NCI-H526 (cell line): ENCODE measurements at regions not wholly inside any gene's neighbourhood (a gene's known extent, or its start where the extent isn't known, plus 50 kb on each side); places are given as distances from the start of the nearest gene placed in this dataset.
"Not testable (repeated sequence)": the region's sequence is repeated elsewhere in the genome, so short reads cannot be mapped to it uniquely, and the experiment has no call there.

Experiments used
- DNase-seq, 2 experiments: peaks; one replicate each; lab custom pipeline; 2025; lab: John Stamatoyannopoulos, UW

DNA sequence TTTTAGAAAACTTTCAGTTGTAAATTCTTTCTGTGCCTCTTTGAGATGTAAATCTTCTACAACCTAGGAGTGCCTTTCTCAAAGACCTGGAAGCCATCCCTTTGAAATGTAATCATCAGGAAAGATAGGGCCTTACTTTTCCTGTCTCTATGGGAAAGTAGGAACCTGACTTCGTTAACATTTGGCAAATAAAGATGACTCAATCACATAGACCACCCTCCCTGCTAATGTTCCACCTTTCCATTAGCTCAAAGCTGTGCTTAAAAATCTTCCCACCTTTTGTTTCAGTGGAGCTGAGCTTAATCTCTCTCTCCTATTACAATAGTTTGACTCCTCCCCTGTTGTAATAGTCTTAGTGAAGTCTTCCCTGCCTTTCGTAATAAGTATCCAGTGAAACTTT is 247.7 kb downstream of the OLFM4 start:
- DNase-seq: no peak

DNA sequence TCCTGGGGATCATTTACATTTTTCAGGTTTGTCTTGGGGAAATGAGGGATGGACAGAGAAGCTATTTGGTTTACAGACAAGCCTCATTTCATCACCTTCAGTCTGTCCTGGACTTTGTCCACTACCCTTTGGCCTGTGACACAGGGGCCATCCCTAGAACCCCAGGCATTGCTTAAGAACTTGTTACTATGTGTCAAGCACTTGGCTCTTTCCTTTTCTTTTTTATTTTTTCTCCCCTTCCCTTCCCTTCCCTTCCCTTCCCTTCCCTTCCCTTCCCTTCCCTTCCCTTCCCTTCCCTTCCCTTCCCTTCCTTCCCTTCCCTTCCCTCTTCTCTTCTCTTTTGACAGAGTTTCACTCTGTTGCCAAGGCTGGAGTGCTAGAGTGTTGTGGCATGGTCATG is 253.1 kb downstream of the OLFM4 start:
- no peak for DNase-seq

DNA sequence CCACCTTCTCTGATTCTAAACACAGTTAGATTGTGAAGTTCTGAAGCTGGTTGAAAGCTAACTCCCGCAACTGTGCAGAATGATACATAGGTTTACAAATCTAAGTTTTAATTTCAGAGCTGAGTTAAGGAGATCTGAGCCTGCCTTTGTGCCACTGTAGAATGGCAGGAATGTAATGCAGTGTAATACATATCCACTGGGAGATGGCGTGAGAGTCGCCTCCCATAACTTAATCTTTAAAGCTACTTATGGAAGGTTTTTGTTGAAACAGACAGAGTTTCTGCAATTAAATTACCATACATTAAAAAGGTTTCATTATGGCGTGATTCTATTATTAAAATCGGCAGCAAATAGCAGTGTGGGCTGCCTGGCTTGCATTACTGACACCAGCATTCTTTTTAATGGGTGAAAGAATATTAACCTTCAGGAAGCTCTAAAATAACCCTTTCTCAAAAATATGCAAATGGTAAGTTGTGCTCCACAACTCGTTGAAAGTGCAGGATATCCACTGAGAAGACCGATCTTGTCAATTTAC is 257.4 kb downstream of the OLFM4 start:
- no peak for DNase-seq

DNA sequence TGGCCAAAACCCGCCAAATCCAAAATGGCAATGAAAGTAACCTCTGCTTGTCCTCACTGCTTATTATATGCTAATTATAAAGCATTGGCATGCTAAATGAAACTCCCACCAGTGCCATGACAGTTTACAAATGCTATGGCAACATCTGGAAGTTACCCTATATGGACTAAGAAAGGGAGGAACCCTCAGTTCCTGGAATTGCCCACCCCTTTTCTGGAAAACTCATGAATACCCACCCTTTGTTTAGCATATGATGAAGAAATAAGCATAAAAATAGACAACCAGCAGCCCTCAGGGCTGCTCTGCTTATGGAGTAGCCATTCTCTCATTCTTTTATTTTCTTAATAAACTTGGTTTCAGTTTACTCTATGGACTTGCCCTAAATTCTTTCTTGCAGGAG is 269.8 kb downstream of the OLFM4 start:
- DNase-seq: no peak

DNA sequence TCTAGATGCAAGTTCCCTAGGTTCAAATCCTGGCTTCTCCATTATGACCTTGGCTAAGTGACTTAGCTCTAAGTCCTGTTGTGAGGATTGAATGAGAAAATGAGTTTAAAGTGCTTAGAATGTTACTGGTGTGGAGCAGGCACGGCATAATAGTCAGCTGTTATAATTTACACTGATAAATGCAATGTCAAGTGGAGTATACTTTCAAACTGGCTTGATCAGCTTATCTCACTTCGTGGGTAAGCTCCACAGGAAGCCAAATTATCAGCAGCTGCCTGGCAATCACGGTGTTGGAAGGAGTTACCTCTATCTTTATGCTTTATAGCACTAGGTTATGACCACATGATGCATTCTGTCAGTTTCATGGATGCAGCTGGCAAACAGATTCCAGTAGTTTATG is 272.8 kb downstream of the OLFM4 start:
- DNase-seq: no peak

DNA sequence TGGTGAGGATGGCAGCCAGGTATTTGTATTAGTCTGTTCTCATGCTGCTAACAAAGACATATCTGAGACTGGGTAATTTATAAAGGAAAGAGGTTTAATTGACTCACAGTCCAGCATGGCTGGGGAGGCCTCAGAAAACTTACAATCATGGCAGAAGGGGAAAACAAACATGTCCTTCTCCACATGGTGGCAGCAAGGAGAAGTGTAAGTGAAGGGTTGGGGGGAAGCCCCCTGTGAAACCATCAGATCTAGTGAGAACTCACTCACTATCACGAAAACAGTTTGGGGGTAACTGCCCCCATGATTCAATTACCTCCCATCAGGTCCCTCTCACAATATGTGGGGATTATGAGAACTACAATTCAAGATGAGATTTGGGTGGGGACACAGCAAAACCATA is 276.8 kb downstream of the OLFM4 start:
- not testable (repeated sequence) for DNase-seq

DNA sequence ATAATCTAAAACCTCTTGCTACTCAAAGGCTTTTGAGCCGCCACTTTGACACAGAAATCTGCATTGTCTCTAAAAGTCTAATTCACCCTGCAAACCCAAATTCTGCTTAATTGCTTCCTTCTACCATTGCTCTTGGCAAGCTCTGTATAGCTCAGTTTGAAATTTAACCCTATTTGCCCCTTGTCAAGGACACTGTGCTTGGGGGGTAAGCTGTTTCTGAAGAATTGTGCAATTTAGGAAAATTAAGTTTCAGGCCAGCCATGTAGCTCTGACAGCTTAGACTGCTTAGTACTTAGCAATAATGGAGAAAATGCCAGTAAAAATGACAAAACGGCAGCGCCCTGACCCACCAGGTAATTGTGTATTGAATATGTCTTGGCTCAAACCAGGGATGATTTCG is 282.2 kb downstream of the OLFM4 start:
- DNase-seq: no peak

DNA sequence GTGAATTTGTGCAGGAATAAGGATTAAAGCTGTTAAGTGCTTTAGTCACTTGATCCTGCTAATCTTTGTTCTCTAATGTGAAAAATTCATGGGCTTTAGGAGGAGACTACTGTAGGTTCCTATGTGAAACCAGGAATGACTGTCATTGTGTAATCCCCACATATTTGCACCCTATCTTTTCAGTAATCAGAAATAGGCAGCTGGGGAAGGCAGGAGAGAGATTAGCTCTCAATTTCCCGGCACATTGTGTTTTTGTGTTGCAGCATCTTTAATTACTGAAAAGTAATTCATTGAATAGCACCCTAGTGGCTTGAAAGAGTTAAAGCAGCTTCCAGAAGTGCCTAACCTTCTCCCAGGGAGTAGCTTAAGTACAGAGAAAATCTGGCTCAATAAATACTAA is 282.9 kb downstream of the OLFM4 start:
- DNase-seq: no peak

DNA sequence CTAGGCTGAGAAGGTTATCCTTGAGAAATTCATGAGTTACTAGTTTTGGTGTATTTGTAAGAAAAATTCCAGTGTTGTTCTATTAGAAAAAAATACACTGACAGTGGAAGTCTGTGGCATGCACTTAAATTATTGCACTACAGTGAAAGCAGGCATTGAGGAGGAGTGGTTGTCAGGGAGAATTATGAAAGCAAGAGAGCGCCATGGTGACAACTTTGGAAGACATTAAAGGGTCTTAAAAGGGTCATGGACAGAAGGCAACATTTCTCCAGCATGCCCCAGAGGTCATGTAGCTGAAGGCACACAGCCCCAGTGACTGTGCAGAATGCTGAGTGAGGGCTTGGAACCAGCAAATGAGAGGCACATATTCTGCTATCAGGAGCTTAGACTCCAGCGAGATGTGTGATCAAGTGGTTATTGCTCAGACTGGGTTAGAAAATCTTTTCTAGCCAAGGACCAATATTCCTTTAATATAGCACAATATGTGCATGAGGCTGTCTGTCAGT is 292.7 kb downstream of the OLFM4 start:
- no peak for DNase-seq

DNA sequence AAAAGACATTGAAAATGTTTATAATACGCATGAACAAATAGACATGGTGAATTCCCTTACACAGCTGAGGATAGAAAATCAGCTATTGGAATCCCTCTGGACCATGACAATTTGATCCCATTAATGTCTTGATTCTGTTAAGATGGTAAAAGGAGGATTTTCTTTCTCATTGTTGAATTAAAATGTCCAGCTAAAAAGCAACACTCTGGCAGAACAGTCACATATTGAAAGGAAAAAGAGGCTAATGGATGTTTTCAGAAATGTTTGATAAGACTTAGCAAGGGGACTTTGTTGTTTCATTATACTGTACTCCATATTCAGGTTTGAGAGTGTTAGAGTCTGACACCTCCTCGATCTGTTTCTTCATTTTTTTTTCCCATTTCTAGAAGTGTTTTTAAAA is 296.0 kb downstream of the OLFM4 start:
- no peak for DNase-seq

DNA sequence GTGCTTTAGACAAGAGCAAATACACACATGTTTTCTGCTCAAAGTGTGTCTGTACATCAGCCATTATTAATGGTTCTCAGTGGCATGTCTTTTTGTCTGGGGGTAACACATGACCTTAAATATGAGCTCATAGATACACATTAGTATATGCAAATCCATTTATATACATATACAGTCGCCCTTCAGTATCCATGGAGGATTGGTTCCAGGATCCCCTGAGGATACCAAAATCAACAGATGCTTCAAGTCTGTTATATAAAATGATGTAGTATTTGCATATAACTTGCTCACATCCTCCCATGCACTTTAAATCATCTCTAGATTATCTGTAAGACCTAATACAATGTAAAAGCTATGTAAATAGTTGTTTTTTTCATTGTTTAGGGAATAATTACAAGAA is 298.1 kb downstream of the OLFM4 start:
- peak; percentile 96 to 99 for DNase-seq

DNA sequence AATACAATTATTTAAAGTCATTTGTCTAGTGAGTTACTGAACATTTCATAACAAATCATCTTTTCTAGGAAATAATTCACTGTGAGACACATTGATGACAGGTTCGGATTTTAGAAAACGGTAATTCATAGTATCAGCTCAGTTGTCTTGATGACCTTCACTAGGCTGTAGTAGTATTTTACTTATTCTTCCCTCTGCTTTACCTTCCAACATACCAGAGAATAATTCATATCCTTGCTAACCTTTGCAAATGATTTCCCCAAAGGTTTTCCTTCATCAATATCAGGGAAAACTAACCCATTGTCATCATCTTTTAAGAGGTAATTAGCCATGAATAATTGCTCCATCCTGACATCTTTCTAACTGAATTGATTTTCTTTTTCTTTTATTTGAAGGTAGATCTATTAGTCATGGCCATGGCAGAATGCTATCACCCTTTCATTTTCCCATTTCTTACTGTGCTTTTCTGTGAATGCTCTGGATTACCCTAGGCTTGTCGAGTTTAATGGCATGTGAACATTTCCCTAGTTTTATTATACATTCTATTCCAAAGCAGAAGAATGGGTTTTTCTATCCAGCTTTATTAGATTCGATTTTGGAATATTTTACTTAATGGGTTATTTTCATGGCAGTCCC is 299.2 kb downstream of the OLFM4 start:
- no peak for DNase-seq

DNA sequence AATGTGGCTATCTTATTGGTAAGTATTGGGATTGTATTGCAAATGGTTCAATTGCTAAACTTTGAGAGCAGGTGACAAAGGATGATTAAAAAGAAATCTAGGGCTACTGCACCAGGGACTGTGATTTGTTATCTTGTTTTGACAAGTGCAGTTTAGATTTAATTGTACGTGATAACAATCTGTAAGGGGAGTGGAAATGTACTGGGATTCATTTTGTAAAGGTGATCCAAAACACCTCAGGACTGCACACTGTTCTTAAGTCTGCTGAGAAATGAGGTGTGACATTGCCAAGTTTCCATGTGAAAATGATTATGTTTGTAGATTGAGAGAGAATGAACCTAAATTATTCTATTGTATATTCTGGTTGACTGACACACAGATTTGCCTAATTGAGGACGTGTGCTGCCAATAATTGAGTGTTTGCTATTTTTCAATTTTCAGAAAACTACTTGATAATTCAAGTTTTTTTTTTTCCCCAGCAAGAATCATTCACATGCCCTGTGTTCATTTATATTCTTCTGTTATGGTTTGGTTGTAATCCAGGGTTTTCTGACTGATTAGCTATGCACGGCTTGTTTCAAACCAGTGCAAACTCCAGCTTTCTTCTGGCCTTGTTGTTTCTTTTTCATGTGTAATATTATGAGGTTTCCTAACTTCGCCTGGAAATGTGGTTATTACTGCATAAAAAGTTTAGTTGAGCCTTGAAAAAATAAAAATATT is 308.0 kb downstream of the OLFM4 start:
- no peak for DNase-seq

DNA sequence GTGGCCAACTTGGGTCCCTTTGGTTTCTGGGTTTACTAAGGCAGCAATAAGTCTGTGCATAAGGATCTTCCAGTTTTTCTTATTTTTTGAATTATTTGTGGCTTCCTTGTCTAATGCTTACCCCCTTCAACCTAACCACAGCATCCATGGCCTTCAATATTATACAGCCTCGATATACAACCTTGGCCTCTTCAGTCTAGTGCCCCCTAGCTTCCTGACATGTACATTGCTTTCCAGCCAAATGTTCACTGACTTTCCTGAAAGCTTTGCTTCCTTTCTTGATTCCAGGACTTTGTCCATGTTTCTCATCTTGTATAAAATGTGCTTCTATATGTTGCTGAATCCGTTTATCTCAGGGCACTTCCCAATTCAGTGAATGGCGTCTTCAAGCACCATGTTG is 310.1 kb downstream of the OLFM4 start:
- no peak for DNase-seq

DNA sequence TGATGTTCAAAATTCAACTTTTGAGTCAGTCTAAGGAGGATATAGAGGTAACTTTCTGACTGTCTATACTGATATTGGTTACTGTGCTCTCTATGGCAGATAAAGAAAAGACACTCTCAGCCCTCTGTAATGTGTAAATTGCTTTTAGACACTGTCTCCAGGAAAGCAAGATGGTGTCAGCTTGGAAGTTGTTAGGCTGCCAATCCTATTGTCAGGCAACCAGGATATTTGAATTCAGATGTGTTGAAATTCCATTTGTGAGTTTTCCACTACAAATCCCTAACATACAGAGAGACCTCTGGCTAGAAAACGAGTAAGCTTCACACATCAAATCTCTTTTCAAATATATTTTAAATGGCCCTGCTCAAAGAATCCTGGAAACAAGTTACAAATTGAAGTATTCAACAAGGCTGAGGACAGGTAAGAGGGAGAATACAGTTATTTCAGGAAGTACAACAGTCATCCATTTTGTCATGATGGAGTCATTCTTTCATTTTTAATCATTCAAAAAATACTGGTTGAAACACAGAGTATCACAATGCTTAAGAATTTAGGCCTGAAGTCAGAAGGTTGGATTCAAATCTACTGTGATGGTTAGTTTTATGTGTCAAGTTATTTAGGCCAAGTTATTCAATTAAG is 312.0 kb downstream of the OLFM4 start:
- DNase-seq: no peak

DNA sequence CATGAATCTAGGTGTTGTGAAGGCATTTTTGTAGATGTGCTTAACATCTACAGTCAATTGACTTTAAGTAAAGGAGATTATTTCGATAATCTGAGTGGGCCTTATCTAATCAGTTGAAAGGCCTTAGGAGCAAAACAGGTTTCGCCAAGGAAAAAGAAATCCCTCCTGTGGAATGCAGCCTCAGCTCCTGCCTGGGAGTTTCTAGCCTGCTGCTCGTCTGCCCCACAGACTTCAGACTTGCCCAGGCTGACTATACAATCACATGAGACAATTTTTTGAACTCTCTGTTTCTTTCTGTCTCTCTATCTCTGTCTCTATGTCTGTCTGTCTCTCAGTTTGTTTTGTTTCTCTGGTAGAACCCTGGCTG is 312.5 kb downstream of the OLFM4 start:
- DNase-seq: no peak

DNA sequence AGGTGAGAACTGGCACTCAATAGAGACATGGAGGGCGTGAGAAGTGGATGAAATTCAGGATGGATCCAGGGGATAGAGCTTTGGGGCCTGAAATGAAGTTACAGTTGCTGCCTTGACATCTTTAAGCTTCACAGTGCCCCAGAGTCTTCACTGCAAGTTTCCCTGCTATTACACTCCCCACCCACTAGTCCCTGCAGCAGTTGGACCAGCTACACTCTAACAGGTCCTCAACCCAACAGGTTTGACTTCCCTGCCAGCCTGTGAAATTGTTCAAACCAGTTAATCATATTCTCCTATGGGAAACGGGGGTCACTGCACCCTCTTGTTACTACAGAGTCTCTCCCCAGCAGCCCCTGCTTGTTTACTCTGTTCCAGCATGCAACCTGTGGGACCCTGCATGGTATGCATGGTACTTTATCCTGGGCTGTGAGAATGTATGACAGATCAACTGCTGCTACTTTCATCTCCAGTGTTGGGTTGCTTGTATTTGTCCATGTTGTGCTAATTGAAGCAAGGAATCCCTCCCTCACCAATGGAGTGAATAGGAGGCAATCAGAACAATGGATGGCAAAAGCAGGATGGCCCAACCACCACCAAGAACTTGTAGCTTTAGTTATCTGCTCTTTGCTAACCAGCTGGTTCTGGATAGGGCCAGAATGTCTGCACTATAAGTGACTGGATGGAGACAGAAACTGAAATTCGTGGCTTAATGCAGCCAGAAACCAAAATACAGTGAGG is 314.2 kb downstream of the OLFM4 start:
- DNase-seq: no peak

DNA sequence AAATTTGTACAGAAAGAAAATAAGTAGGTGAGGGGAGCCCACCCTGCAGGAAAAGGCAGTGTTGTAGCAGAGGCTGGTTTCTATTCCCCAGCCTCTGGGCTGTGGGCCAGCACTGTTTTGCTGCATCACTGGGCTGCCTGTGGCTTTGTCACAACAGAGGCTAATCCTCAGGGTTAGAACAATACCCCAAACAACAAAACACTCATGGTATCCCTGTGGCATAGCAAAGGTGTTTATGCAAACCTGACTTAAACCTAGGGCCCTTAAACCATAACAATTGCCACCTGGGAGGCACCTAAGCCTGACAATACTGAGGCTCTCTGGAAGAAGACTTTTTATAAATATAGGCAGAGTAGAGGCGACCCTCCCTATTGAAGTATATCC is 314.7 kb downstream of the OLFM4 start:
- DNase-seq: no peak

DNA sequence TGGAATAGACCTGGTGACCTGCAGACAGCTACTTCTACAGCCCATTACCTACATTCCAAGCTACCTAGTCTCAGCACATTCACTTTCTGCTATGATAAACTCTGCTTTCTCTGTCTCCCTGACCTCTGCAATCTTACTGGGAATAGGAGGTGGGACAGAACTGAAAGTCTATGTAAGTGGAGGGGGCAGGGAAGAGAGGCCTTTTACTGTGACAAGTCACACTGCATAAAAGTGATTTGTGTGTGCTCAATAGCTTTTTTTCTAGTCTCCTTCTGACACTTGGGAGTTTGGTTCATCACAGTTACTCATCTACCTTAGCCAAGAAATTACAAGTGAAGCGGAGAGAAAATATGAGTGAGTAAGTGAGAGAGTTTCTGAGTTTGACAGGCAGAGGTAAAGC is 322.4 kb downstream of the OLFM4 start:
- DNase-seq: no peak

DNA sequence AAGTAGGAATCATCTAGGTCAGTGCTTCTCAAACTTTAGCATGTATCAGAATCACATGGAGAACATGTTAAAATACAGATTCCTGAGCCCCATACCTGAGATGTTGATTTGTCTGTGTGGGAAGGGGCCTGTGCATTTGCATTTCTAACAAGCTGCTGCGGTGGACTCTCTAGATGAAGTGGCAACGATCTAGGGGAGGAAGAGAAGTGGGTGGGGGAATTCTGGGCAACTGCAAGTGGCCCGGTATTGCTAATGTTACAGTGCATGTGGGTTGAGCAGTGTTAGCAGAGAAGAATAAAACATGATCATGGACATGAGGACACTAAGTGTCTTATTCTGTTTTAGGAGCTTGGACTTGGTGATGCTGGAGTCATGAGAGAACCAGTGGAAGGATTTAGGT is 329.0 kb downstream of the OLFM4 start:
- DNase-seq: no peak

DNA sequence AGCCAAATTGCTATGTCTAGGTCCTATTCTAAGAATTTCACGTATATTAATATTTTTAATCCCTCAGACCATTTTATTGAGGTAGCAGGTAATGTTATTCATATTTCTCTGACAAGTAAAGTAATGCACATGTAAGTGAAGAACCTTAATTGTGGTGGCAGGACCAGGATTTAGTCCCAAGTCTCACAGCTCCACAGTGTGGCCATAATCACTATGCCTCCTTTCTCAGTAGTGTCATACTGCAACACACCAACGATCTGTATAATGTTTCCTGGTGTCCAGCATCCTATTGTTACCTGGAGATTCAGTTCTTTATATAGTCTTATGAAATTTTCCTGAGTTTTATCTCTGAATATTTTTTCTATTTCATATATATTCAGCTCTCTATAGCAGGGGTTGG is 340.3 kb downstream of the OLFM4 start:
- DNase-seq: peak in 1 of 2 experiments; percentile 57

DNA sequence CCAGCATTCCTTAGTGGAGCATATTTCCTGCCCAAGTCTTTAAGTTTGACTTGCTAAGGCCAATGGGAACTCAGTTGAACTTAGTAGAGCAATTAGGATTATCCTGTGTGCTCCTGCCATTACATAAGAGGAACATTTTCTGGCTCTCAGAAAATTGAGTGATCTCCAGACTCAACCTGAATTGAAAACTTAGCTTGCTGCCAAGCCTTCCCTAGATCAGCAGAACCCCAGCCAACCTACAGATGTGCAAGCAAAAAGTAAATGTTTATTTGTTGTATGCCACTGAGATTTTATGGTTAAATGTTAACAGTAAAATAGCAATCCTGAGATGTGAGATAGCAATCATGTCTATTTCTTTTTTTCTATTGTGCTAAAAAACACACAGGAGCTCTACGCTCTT is 350.9 kb downstream of the OLFM4 start:
- no peak for DNase-seq

DNA sequence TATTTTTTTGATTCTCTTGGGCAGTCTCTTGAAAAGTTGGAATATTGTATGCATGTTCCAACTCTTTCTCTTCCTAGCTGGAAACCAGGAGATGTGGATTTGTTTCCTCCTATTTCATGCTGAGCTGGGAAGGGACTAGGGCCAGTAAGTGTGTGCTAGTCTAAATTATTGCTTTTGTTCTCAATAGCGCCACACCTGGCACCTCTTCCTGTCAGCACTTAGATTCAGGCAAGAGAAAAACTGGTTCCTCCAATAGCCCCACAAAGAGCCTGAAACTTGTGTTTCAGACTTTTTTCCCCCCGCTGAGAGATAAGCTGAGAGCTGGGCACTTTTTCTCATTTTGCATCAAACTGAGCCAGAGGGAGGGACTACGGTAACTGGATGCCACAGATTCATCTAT is 353.4 kb downstream of the OLFM4 start:
- no peak for DNase-seq
